GM12878 (cell line): ENCODE measurements at regions not wholly inside any gene's neighbourhood (a gene's known extent, or its start where the extent isn't known, plus 50 kb on each side); places are given as distances from the start of the nearest gene placed in this dataset.

Experiments used
- ATAC-seq: fragments of 200-7000 bp; cut with Tn5 transposase; 3 replicates; pipeline ENCODE4 v1.9.1; 2020; ENCODE audit warnings: mild to moderate bottlenecking, moderate library complexity
- BruUV-seq: library from RNA; stranded (reverse); fragments of 400-500 nt; replicated peaks from 2 replicates; lab custom pipeline; 2021; lab: Mats Ljungman, UMichigan
- CTCF ChIA-PET: fragments of 300-600 bp; sonication (Branson Sonifier 250); formaldehyde crosslinking; extraction: SDS; loops from one replicate; lab custom pipeline; 2021; ENCODE audit warnings: inconsistent platforms; lab: Yijun Ruan, JAX
- POLR2A ChIA-PET: fragments of 350-600 bp; formaldehyde crosslinking; extraction: SDS; loops from one replicate; lab custom pipeline; 2021; ENCODE audit warnings: inconsistent platforms; lab: Charles Lee
- RAD21 ChIA-PET: fragments of 300-600 bp; sonication (Branson Sonifier 250); formaldehyde crosslinking; loops from one replicate; lab custom pipeline; 2023; ENCODE audit warnings: antibody characterized with exemption; ENCODE audit not compliant: unreplicated experiment; lab: Charles Lee
- SMC1A ChIA-PET: fragments of 300-600 bp; sonication (Branson Sonifier 250); formaldehyde crosslinking; loops from one replicate; lab custom pipeline; 2023; ENCODE audit not compliant: unreplicated experiment, uncharacterized antibody; lab: Charles Lee
- DNase-seq: peaks from one replicate; pipeline ENCODE4 v3.0.0-alpha.2; 2011; ENCODE audit warnings: low read depth, low spot score
- FAIRE-seq: peaks from 3 replicates; lab custom pipeline; 2011; peaks lifted over from hg19 to GRCh38; lab: Jason Lieb, UNC
- H2AFZ ChIP-seq: 2 replicates; pipeline ENCODE4 v1.6.0; 2011; ENCODE audit warnings: low read depth, low read length, control low read depth; ENCODE audit not compliant: control insufficient read depth
- H3K27ac ChIP-seq: 2 replicates; pipeline ENCODE4 v1.5.1; 2011; ENCODE audit warnings: control low read depth; ENCODE audit not compliant: control insufficient read depth, insufficient read depth
- H3K27me3 ChIP-seq, 2 experiments: replicated peaks in 1 of 2; 2 replicates each; pipeline versions ENCODE4 v1.6.0 to v1.6.1; 2011; ENCODE audit warnings: low read length in 1 of 2; ENCODE audit not compliant: control insufficient read depth in 2 of 2, insufficient read depth in 2 of 2
- H3K36me3 ChIP-seq, 2 experiments: 2 replicates each; pipeline ENCODE4 v1.5.1; 2011; ENCODE audit warnings: low read length in 1 of 2; ENCODE audit not compliant: control insufficient read depth in 2 of 2, insufficient read depth in 2 of 2
- H3K4me1 ChIP-seq: 2 replicates; pipeline ENCODE4 v1.6.1; 2011; ENCODE audit warnings: mild to moderate bottlenecking, low read length, moderate library complexity, mixed read lengths; ENCODE audit not compliant: control insufficient read depth, insufficient read depth
- H3K4me2 ChIP-seq: 2 replicates; pipeline ENCODE4 v1.6.0; 2011; ENCODE audit warnings: control low read depth; ENCODE audit not compliant: control insufficient read depth, insufficient read depth
- H3K4me3 ChIP-seq: fragments of 200-600 bp; sonication (generic); 2 replicates; pipeline ENCODE4 v1.5.1; 2016
- H3K79me2 ChIP-seq: 2 replicates; pipeline ENCODE4 v1.6.0; 2011; ENCODE audit warnings: low read length; ENCODE audit not compliant: control insufficient read depth, insufficient read depth
- H3K9ac ChIP-seq: 2 replicates; pipeline ENCODE4 v1.8.0; 2011; ENCODE audit warnings: low read length, control low read depth, mixed read lengths; ENCODE audit not compliant: control insufficient read depth, insufficient read depth
- H3K9me3 ChIP-seq: replicated peaks from 3 replicates; pipeline ENCODE4 v1.5.1; 2011; ENCODE audit warnings: mild to moderate bottlenecking, low read length; ENCODE audit not compliant: control insufficient read depth, insufficient read depth
- H4K20me1 ChIP-seq: 2 replicates; pipeline ENCODE4 v1.6.0; 2011; ENCODE audit not compliant: control insufficient read depth, insufficient read depth
- ASH2L ChIP-seq: fragments of 300-600, 200-600 bp; sonication (generic); IDR thresholded peaks from 2 replicates; pipeline ENCODE4 v1.6.1; 2017; ENCODE audit warnings: low read depth, mild to moderate bottlenecking, borderline replicate concordance
- BCL3 ChIP-seq: IDR thresholded peaks from 2 replicates; pipeline ENCODE4 v1.6.1; 2011; ENCODE audit warnings: borderline replicate concordance, low read depth, mild to moderate bottlenecking, moderate library complexity, low read length; ENCODE audit not compliant: insufficient read depth, poor library complexity, severe bottlenecking
- CBX3 ChIP-seq: fragments of 200-600 bp; sonication (generic); IDR thresholded peaks from 2 replicates; pipeline ENCODE4 v1.6.1; 2016; ENCODE audit warnings: low read depth, borderline replicate concordance
- CEBPB ChIP-seq, 2 experiments: fragments of 150-350 bp in 1 of 2; IDR thresholded peaks; 2 replicates each; pipeline ENCODE4 v1.6.1; 2012 to 2014; ENCODE audit warnings: low read depth in 2 of 2, low read length in 2 of 2, borderline replicate concordance in 1 of 2, inconsistent platforms in 1 of 2
- HDAC2 ChIP-seq: fragments of 200-600 bp; sonication (generic); IDR thresholded peaks from 2 replicates; pipeline ENCODE4 v1.6.1; 2017
- MEF2B ChIP-seq: fragments of 450-650 bp; IDR thresholded peaks from 2 replicates; pipeline ENCODE4 v1.6.1; 2018; ENCODE audit warnings: mild to moderate bottlenecking, moderate library complexity; ENCODE audit not compliant: partially characterized antibody, poor library complexity, severe bottlenecking
- NRF1 ChIP-seq: conservative IDR thresholded peaks from 2 replicates; pipeline ENCODE4 v1.6.1; 2011; ENCODE audit warnings: mild to moderate bottlenecking, low read depth, low read length, improper control_type of control experiment
- RB1 ChIP-seq: fragments of 450-650 bp; formaldehyde crosslinking; IDR thresholded peaks from 2 replicates; pipeline ENCODE4 v1.6.1; 2017; ENCODE audit warnings: mild to moderate bottlenecking, borderline replicate concordance
- SMARCA5 ChIP-seq: fragments of 450-650 bp; IDR thresholded peaks from 2 replicates; pipeline ENCODE4 v1.6.1; 2017; ENCODE audit warnings: mild to moderate bottlenecking
- STAT1 ChIP-seq: fragments of 450-650 bp; conservative IDR thresholded peaks from 2 replicates; pipeline ENCODE4 v1.6.1; 2014; ENCODE audit warnings: antibody characterized with exemption, mild to moderate bottlenecking
- SUPT20H ChIP-seq: IDR thresholded peaks from 2 replicates; pipeline ENCODE4 v1.6.1; 2011; ENCODE audit warnings: low read depth, mild to moderate bottlenecking, low read length, moderate library complexity, borderline replicate concordance; ENCODE audit not compliant: control insufficient read depth
- ZNF217 ChIP-seq: fragments of 450-650 bp; IDR thresholded peaks from 2 replicates; pipeline ENCODE4 v1.6.1; 2017; ENCODE audit warnings: antibody characterized with exemption, mild to moderate bottlenecking
- ZNF384 ChIP-seq: IDR thresholded peaks from 2 replicates; pipeline ENCODE4 v1.6.1; 2012; ENCODE audit warnings: low read depth, mild to moderate bottlenecking, low read length, improper control_type of control experiment, borderline replicate concordance
- in situ Hi-C: fragments of 300-500 bp; cut with MboI; formaldehyde crosslinking; loops from 9 replicates; pipeline ENCODE4 v1.14.3; 2018; ENCODE audit warnings: mixed read lengths
- intact Hi-C: fragments of 100-400 bp; cut with micrococcal nuclease; formaldehyde crosslinking; loops from one replicate; pipeline ENCODE4 v1.14.2; 2022; ENCODE audit not compliant: unreplicated experiment
- TF ChIP-seq, protein P1 (sequence below): fragments of 450-650 bp; conservative IDR thresholded peaks from 2 replicates; pipeline ENCODE4 v1.6.1; 2017; ENCODE audit warnings: mild to moderate bottlenecking, moderate library complexity
- TF ChIP-seq, protein P2 (sequence below): fragments of 450-650 bp; IDR thresholded peaks from 2 replicates; pipeline ENCODE4 v1.6.1; 2016; ENCODE audit warnings: mild to moderate bottlenecking
- TF ChIP-seq, protein P3 (sequence below), 3 experiments: IDR thresholded peaks in 2 of 3; conservative IDR thresholded peaks in 1 of 3; 2 replicates each; pipeline ENCODE4 v1.5.1; 2011; ENCODE audit warnings: low read depth in 3 of 3, low read length in 3 of 3, mild to moderate bottlenecking in 3 of 3, control low read depth in 2 of 3, moderate library complexity in 2 of 3, inconsistent platforms in 1 of 3, mixed read lengths in 1 of 3; ENCODE audit not compliant: control insufficient read depth in 2 of 3, insufficient read depth in 1 of 3; ENCODE audit errors: extremely low read depth in 1 of 3
- TF ChIP-seq, protein P4 (sequence below): IDR thresholded peaks from 2 replicates; pipeline ENCODE4 v1.6.1; 2012; ENCODE audit warnings: low read depth, low read length, improper control_type of control experiment

- Histone ChIP-seq H4K20me1 (no peaks in the 10 kb centered on the region), H3K36me3 (no peaks in the 10 kb centered on the region), H3K4me3 (no peak overlapping the region), H3K4me1 (no peaks in the 10 kb centered on the region), H2AFZ (no peak overlapping the region), H3K27me3 (no peaks in the 10 kb centered on the region), H3K27ac (no peak overlapping the region), H3K9me3 (no peaks in the 10 kb centered on the region), H3K4me2 (no peak overlapping the region), H3K79me2 (no peaks in the 10 kb centered on the region), H3K9ac (no peak overlapping the region)
- in situ Hi-C loops (no loop called here), intact Hi-C loops (no loop called here)
- CTCF ChIA-PET, result no interaction called here
- ATAC-seq (no peak), DNase-seq (no peak), FAIRE-seq (no peak)
- POLR2A ChIA-PET, result no interaction called here
- SMC1A ChIA-PET, result interaction anchor here (0.9 kb wide), 1 partner anchor 46 kb away, joined by 3 read pairs; no protein-coding TSS in a partner anchor
- no TSS peak for BruUV-seq
- RAD21 ChIA-PET, result no interaction called here
- TF ChIP-seq RB1 (no peak), SUPT20H (no peak), MEF2B (no peak), ASH2L (no peak), ZNF217 (no peak), STAT1 (no peak), NRF1 (no peak), HDAC2 (no peak), ZNF384 (no peak), CEBPB (IDR thresholded peaks at IDR 0.05; ENCODE audit: borderline replicate concordance in 1 of 2, low read depth in 2 of 2, low read length in 2 of 2) (no peak), SMARCA5 (no peak), CBX3 (no peak), BCL3 (no peak)
- TF ChIP-seq, protein P1, sequence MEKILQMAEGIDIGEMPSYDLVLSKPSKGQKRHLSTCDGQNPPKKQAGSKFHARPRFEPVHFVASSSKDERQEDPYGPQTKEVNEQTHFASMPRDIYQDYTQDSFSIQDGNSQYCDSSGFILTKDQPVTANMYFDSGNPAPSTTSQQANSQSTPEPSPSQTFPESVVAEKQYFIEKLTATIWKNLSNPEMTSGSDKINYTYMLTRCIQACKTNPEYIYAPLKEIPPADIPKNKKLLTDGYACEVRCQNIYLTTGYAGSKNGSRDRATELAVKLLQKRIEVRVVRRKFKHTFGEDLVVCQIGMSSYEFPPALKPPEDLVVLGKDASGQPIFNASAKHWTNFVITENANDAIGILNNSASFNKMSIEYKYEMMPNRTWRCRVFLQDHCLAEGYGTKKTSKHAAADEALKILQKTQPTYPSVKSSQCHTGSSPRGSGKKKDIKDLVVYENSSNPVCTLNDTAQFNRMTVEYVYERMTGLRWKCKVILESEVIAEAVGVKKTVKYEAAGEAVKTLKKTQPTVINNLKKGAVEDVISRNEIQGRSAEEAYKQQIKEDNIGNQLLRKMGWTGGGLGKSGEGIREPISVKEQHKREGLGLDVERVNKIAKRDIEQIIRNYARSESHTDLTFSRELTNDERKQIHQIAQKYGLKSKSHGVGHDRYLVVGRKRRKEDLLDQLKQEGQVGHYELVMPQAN, result no peak
- TF ChIP-seq, protein P2, sequence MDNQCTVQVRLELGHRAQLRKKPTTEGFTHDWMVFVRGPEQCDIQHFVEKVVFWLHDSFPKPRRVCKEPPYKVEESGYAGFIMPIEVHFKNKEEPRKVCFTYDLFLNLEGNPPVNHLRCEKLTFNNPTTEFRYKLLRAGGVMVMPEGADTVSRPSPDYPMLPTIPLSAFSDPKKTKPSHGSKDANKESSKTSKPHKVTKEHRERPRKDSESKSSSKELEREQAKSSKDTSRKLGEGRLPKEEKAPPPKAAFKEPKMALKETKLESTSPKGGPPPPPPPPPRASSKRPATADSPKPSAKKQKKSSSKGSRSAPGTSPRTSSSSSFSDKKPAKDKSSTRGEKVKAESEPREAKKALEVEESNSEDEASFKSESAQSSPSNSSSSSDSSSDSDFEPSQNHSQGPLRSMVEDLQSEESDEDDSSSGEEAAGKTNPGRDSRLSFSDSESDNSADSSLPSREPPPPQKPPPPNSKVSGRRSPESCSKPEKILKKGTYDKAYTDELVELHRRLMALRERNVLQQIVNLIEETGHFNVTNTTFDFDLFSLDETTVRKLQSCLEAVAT, result no peak
- TF ChIP-seq, protein P3, sequence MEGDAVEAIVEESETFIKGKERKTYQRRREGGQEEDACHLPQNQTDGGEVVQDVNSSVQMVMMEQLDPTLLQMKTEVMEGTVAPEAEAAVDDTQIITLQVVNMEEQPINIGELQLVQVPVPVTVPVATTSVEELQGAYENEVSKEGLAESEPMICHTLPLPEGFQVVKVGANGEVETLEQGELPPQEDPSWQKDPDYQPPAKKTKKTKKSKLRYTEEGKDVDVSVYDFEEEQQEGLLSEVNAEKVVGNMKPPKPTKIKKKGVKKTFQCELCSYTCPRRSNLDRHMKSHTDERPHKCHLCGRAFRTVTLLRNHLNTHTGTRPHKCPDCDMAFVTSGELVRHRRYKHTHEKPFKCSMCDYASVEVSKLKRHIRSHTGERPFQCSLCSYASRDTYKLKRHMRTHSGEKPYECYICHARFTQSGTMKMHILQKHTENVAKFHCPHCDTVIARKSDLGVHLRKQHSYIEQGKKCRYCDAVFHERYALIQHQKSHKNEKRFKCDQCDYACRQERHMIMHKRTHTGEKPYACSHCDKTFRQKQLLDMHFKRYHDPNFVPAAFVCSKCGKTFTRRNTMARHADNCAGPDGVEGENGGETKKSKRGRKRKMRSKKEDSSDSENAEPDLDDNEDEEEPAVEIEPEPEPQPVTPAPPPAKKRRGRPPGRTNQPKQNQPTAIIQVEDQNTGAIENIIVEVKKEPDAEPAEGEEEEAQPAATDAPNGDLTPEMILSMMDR (IDR thresholded peaks at IDR 0.05 in 2 of 3, conservative IDR thresholded peaks at IDR 0.05 in 1 of 3; ENCODE audit: control insufficient read depth in 2 of 3, extremely low read depth in 1 of 3, insufficient read depth in 1 of 3, low read depth in 3 of 3, low read length in 3 of 3), result no peak
- TF ChIP-seq, protein P4, sequence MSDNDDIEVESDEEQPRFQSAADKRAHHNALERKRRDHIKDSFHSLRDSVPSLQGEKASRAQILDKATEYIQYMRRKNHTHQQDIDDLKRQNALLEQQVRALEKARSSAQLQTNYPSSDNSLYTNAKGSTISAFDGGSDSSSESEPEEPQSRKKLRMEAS, result no peak
Observed at GRCh38 chr3:166104938-166105337, 267.7 kb upstream of the BCHE start.
